T-helper 1 cell treated with Interleukin-12 subunit alpha and Interleukin-12 subunit beta and Interleukin-4 antibody, amounts not matched to agents 30 μg/mL and 1 μg/mL, for 36 hours (primary cell): ENCODE measurements at regions not wholly inside any gene's neighbourhood (a gene's known extent, or its start where the extent isn't known, plus 50 kb on each side); places are given as distances from the start of the nearest gene placed in this dataset.

Experiments used
- H3K27ac Mint-ChIP-seq: one replicate; pipeline ENCODE4 v1.8.0; 2021; ENCODE audit warnings: mild to moderate bottlenecking, mixed read lengths
- H3K27me3 Mint-ChIP-seq: one replicate; pipeline ENCODE4 v1.8.0; 2021; ENCODE audit warnings: low read depth, mixed read lengths
- H3K36me3 Mint-ChIP-seq: one replicate; pipeline ENCODE4 v1.8.0; 2021; ENCODE audit warnings: low read depth, mixed read lengths
- H3K4me1 Mint-ChIP-seq: one replicate; pipeline ENCODE4 v1.8.0; 2021; ENCODE audit warnings: low read depth, mixed read lengths
- H3K4me3 Mint-ChIP-seq: one replicate; pipeline ENCODE4 v1.8.0; 2021; ENCODE audit warnings: mild to moderate bottlenecking, moderate library complexity, mixed read lengths
- H3K9me3 Mint-ChIP-seq: one replicate; pipeline ENCODE4 v1.8.0; 2021; ENCODE audit warnings: mixed read lengths

DNA sequence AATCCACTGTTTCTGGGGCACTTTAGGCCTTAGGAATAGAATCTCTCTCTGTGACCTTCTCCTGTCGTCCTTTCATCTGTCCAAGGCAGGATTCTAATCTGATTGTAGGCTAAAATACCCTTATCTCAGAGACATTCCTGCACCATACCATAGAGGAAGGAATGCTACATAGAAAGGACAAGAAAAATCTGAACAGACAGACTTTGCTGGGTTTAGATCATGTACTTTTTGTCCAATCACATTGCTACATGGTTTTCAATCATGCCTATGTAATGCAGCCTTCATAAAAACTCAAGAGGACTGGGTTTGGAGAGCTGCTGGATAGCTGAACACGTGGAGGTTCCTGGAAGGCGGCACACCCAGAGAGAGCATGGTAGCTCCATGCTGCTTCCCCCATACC is 378.5 kb upstream of the SEMA6D start:
- no peak overlapping the region for H3K27ac Mint-ChIP-seq
- H3K27me3 Mint-ChIP-seq = no peaks in the 10 kb centered on the region
- H3K4me1 Mint-ChIP-seq = no peaks in the 10 kb centered on the region
- H3K36me3 Mint-ChIP-seq = no peaks in the 10 kb centered on the region
- H3K9me3 Mint-ChIP-seq = peaks cover 8% of the 10 kb centered on the region
- no peak overlapping the region for H3K4me3 Mint-ChIP-seq

DNA sequence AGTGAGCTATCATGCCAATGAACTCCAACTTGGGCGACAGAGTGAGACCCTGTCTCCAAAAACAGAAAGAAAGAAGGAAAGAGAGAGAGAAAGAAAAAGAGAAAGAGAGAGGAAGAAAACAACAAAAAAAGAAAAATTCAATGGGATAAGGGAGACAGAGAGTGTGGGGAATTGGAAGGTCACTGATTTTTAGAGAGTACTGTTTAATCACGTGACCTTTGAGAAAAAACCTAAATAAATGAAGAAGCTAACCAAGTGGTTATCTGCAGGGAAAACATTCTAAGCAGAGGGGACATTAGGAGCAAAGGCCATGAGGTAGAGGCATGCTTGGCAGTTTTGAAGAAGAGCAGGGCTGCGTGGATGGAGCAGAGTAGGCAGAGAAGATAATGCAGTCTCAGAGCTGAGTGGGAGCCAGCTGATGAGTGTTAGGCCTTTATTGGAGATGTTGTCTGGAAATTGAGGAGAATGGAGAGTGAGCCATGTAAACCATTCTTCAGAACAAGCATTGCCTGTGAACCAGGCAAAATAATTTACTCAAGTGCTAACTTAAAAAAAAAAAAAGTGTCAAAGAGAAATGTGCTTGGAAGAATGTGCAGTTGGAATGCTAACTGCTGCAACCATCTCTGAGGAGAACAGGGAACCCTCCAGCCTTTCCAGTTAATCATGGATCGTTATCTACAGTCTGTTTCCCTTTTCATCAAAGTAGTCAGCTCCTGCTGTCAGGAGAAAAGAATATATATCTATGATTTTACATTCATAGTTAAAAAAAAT is 377.3 kb upstream of the SEMA6D start:
- no peaks in the 10 kb centered on the region for H3K4me1 Mint-ChIP-seq
- no peak overlapping the region for H3K4me3 Mint-ChIP-seq
- H3K9me3 Mint-ChIP-seq = peaks cover 8% of the 10 kb centered on the region
- no peaks in the 10 kb centered on the region for H3K36me3 Mint-ChIP-seq
- H3K27ac Mint-ChIP-seq = no peak overlapping the region
- no peaks in the 10 kb centered on the region for H3K27me3 Mint-ChIP-seq

DNA sequence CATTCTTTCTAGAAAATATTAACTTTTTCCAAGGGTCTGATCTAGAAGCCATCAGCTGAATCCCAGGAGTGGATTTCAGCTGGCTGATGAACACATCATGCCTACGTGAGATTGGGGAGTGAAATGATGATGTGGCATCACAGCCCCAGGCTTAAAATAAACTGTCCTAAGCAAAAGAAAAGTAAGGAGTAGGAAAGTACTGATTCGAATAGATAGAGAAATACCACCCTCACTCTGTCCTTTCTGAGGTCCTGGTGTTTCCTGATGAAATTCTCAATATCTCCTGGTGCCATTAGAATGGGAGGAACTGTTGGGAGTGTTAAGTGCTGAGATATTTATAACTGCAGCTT is 376.8 kb upstream of the SEMA6D start:
- Mint-ChIP-seq H3K27me3 (no peaks in the 10 kb centered on the region), H3K9me3 (peaks cover 5% of the 10 kb centered on the region), H3K27ac (no peak overlapping the region), H3K36me3 (no peaks in the 10 kb centered on the region), H3K4me3 (no peak overlapping the region), H3K4me1 (no peaks in the 10 kb centered on the region)

DNA sequence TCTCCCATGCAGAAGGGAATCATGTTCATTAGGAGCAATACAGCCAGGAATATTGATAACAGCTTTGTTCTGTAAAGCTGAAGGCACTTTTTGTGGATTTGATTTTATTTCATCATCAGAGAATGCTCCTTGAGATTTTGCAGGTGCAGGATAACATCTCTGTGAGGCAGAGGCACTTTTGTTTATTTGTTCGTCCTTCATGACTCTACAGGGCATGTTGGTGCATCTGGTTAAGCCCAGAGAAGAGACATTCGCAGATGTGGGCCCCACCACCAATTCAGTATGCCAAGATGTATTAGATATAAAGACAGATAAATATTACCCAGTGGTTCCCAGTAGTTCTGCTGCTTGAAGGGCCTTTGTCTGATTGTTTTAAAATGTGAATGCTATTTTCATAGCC is 368.1 kb upstream of the SEMA6D start:
- H3K4me1 Mint-ChIP-seq = no peaks in the 10 kb centered on the region
- no peaks in the 10 kb centered on the region for H3K36me3 Mint-ChIP-seq
- H3K9me3 Mint-ChIP-seq = no peaks in the 10 kb centered on the region
- no peak overlapping the region for H3K27ac Mint-ChIP-seq
- H3K4me3 Mint-ChIP-seq = no peak overlapping the region
- H3K27me3 Mint-ChIP-seq = no peaks in the 10 kb centered on the region

DNA sequence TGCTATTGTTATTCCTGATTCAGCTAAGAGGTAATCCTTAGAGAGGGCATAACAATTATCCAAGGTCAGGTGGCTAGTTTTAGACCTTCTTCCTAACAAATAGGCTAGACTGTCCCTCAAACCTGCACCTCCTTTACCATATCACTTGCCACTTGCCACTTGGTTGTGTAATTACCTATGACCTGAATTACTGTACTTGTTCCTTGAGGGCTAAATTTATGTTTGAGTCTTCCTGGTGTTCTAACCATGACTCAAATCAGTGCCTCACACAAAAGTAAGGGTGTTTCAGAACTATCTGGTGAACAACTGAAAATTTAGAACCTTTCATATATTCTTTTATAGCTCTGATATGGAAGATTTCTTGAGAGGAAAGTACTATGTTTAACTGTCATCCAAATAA is 365.8 kb upstream of the SEMA6D start:
- no peaks in the 10 kb centered on the region for H3K4me1 Mint-ChIP-seq
- H3K27me3 Mint-ChIP-seq = no peaks in the 10 kb centered on the region
- H3K27ac Mint-ChIP-seq = no peak overlapping the region
- no peaks in the 10 kb centered on the region for H3K36me3 Mint-ChIP-seq
- no peaks in the 10 kb centered on the region for H3K9me3 Mint-ChIP-seq
- no peak overlapping the region for H3K4me3 Mint-ChIP-seq

DNA sequence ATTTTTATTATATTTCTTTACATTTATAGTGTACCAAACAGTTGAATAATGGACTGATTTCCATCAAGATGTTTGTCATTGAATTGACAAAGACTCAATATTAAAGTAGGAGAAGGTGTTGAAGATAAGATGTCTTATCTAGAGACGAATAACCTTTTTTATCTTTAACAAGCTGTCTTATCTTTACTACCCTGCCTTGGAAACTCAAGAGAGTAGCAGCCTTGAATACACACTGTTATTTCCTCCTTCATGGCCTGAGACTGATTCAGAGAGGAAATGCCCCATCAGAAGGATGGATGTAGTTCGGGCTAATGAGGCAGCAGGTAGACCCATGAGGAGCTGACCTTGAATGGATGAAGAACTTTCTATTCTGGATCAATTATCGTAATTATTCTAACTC is 365.1 kb upstream of the SEMA6D start:
- Mint-ChIP-seq H3K27ac (no peak overlapping the region), H3K4me1 (no peaks in the 10 kb centered on the region), H3K27me3 (no peaks in the 10 kb centered on the region), H3K9me3 (no peaks in the 10 kb centered on the region), H3K4me3 (no peak overlapping the region), H3K36me3 (no peaks in the 10 kb centered on the region)

DNA sequence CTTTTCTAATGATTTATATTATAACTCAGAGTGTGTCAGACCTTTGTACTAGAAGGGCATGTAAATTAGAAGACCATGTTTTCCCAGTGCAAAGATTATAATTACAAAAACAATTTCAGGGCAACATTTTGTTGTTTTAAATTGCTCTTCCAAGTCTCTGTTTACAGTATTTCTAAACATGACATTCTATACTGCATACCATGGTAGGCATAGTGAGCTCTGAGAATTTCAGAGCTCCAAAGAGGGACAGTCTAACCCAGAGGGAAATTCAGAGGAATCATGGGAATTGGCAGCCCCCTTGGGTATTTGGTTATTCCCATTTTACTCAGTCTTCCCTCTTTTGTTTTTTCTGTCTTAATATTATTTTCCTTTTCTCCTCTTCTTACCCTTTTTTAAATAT is 361.5 kb upstream of the SEMA6D start:
- no peaks in the 10 kb centered on the region for H3K4me1 Mint-ChIP-seq
- H3K27me3 Mint-ChIP-seq = no peaks in the 10 kb centered on the region
- H3K9me3 Mint-ChIP-seq = no peaks in the 10 kb centered on the region
- no peak overlapping the region for H3K27ac Mint-ChIP-seq
- H3K4me3 Mint-ChIP-seq = no peak overlapping the region
- no peaks in the 10 kb centered on the region for H3K36me3 Mint-ChIP-seq

DNA sequence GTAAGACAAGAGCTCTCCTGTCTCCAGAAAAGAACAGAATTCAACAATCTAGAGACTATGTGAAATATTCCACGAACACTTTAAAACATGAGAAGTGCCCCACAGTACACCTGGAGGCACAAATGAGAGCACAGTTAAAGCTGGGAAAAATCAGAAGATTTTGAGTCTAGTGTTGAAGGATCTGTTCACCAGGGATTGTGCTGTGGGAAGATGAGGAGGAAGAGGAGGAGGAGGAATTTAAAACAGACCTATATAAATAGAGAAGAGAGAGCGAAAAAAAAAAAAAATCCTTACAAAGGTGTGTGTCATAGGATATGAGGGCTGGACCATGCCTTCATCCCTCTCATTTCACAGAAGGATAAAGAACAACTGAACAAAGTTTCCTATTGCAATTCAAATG is 361.0 kb upstream of the SEMA6D start:
- H3K9me3 Mint-ChIP-seq = no peaks in the 10 kb centered on the region
- H3K27ac Mint-ChIP-seq = no peak overlapping the region
- H3K27me3 Mint-ChIP-seq = no peaks in the 10 kb centered on the region

DNA sequence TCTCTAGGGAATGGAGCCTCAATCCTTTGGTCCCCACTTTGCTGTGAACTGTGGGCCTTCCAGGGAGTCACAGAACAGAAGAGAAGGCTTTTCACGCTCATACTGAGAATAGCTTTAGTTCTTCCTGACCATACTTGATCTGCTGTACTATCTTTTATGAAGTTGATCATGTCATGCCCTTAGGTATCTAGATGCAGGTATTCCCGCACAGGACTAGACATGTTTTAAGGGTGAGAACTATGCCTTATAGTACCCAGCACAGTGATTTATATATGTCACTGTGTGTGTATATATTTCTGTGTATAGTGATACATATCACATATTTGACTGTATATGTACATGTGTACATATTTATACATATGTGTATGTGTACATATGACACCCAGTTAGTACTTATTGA is 358.4 kb upstream of the SEMA6D start:
- H3K27ac Mint-ChIP-seq = no peak overlapping the region
- H3K4me1 Mint-ChIP-seq = no peaks in the 10 kb centered on the region
- H3K9me3 Mint-ChIP-seq = no peaks in the 10 kb centered on the region

More for the DNA sequence above, 361.0 kb upstream of the SEMA6D start:
- Mint-ChIP-seq H3K4me1 (no peaks in the 10 kb centered on the region), H3K4me3 (no peak overlapping the region), H3K36me3 (no peaks in the 10 kb centered on the region)

DNA sequence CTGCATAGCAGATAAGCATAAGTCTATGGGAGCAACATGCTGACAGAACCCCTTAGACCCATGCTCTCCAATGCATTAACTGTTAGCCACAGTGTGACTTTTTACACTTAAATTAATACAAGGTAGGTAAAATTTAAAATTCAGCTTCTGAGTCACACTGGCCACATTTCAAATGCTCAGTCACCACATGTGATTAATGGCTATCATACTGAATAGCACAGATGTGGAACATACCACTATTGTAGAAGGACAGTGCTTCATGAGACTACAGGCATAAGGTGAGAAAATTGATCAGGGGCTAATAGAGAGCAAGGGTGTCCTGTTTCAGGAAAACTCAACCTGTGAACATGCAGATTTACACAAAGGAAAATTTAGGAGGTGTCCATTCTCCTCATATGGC is 357.0 kb upstream of the SEMA6D start:
- Mint-ChIP-seq H3K4me1 (no peaks in the 10 kb centered on the region), H3K27ac (no peak overlapping the region), H3K27me3 (no peaks in the 10 kb centered on the region), H3K9me3 (no peaks in the 10 kb centered on the region), H3K4me3 (no peak overlapping the region), H3K36me3 (no peaks in the 10 kb centered on the region)

More for the DNA sequence above, 358.4 kb upstream of the SEMA6D start:
- Mint-ChIP-seq H3K36me3 (no peaks in the 10 kb centered on the region), H3K4me3 (no peak overlapping the region), H3K27me3 (no peaks in the 10 kb centered on the region)

DNA sequence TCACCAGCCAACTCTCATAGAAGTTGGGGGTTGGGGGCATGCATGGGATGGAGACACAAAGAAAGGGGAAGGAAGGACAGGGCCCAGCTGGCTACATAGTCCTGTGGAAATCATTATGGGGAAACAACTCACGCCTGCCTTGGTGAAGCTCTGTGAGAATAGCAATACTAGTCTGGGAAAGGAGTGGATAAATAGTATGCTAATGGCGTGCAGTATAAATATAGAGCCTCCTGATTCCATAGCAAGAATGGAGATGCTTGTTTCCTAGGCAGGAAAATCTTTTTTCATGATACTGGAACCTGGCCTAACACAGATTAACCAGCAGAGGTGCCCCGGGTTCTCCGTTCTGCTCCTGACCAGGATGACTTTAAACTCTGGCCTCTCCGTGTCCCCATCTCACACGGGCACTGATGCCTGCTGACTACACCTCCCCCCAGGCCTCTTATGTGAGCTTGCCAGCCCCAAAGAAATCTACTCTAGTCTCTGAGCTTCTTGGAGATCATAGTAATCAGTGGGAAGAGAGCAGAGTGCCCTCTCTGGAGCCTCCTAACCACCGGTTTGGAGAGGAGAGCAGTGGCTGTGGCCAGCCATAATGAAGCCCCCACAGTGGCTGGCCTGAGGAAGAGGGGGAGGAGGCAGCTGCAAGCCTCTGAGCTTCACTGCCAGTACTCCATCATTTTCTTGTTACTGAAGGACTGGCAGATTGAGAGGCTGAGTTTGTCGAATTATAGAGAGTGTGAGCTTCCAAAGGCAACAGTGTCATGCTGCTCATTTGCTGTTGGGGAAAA is 355.0 kb upstream of the SEMA6D start:
- H3K4me1 Mint-ChIP-seq = no peaks in the 10 kb centered on the region
- no peaks in the 10 kb centered on the region for H3K36me3 Mint-ChIP-seq
- no peak overlapping the region for H3K27ac Mint-ChIP-seq
- H3K27me3 Mint-ChIP-seq = no peaks in the 10 kb centered on the region
- no peak overlapping the region for H3K4me3 Mint-ChIP-seq
- H3K9me3 Mint-ChIP-seq = no peaks in the 10 kb centered on the region

DNA sequence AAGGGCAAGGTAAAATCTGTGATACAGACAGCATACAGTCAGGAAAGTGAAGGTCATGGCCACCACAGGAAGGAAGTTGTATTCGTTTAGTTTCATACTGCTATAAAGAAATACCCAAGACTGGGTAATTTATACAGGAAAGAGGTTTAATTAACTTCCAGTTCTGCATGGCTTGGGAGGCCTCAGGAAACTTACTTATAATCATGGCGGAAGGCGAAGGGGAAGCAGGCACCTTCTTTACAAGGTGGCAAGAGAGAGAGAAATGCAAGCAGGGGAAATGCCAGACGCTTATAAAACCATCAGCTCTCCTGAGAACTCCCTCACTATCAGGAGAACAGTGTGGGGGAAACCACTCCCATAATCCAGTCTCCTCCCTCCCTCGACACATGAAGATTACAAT is 353.7 kb upstream of the SEMA6D start:
- H3K4me3 Mint-ChIP-seq = no peak overlapping the region
- no peak overlapping the region for H3K27ac Mint-ChIP-seq

DNA sequence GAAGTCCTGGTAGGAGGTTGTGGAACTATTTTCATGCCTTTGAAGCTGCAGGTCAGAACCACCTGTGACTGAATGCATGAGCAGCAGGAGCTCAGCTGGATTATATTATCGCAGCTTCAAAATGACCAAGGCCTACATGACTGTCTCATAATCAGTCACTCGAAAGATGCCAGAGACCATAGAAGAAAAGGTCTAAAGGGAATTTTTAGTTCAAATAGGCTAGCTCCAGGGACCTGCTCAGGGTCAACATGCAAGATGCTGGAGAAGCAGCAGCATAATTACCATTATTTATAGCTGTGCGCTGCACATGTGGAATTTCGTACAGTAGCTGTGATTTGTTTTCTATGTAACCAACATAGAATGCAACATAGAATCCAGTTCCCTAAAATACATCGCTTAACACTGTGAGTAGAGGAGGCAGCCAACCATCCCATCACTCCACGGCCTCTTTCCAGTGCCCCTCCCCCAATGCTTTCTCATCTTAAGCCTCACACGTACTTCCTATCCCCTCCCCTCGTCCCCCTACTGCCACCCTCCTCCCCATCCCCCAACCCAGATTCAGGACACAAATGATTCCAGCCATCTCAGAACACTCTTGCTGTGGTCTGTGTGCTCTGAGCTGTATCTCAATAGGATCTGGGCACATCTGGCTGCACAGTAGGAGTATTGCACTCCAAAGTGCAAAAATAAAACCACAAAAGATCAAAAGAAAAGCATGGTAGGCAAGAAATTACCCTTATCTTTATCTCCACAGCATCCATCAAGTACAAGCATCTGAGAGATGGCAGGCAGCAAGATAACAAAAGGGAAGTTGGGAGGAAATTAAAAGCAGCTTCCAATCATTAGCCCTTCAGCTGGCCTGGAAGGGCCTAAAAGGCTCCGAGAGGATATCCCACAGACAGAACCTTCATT is 352.8 kb upstream of the SEMA6D start:
- H3K4me1 Mint-ChIP-seq = no peaks in the 10 kb centered on the region
- H3K4me3 Mint-ChIP-seq = no peak overlapping the region
- no peak overlapping the region for H3K27ac Mint-ChIP-seq
- no peaks in the 10 kb centered on the region for H3K9me3 Mint-ChIP-seq
- H3K27me3 Mint-ChIP-seq = no peaks in the 10 kb centered on the region
- H3K36me3 Mint-ChIP-seq = no peaks in the 10 kb centered on the region

More for the DNA sequence above, 353.7 kb upstream of the SEMA6D start:
- Mint-ChIP-seq H3K36me3 (no peaks in the 10 kb centered on the region), H3K4me1 (no peaks in the 10 kb centered on the region), H3K27me3 (no peaks in the 10 kb centered on the region), H3K9me3 (no peaks in the 10 kb centered on the region)

DNA sequence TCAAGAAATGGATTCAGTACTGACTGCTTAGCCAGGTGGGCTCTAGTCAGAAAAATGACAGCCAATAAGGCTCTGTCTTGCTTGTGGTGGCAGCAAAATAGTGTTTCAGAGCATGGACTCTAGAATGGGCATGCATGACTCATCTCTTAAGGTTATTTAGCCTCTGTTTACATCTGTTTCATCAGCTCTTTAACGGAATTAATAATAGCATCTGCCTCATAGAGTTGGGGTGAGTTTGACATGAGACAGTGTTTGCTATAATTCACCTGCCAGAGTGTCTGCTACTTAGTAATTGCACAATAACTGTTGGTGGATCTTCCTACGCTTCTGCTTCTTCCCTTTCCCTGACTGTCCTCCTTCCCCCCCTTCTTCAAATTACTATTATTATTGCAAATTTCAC is 350.4 kb upstream of the SEMA6D start:
- no peaks in the 10 kb centered on the region for H3K36me3 Mint-ChIP-seq
- no peaks in the 10 kb centered on the region for H3K27me3 Mint-ChIP-seq
- no peaks in the 10 kb centered on the region for H3K4me1 Mint-ChIP-seq
- H3K27ac Mint-ChIP-seq = no peak overlapping the region
- no peaks in the 10 kb centered on the region for H3K9me3 Mint-ChIP-seq
- H3K4me3 Mint-ChIP-seq = no peak overlapping the region
